BE2C (cell line): ENCODE measurements at regions not wholly inside any gene's neighbourhood (a gene's known extent, or its start where the extent isn't known, plus 50 kb on each side); places are given as distances from the start of the nearest gene placed in this dataset.

ENCODE experiments used
- DNase-seq: peaks from one replicate; pipeline ENCODE4 v3.0.0-alpha.2; 2020
- H3K27me3 ChIP-seq: fragments of 250-450 bp; sonication (Bioruptor Pico); 2 replicates; pipeline ENCODE4 v1.5.1; 2020; ENCODE audit warnings: mild to moderate bottlenecking
- H3K36me3 ChIP-seq: fragments of 250-450 bp; sonication (Bioruptor Pico); 2 replicates; pipeline ENCODE4 v1.5.1; 2020; ENCODE audit warnings: mild to moderate bottlenecking
- H3K4me1 ChIP-seq: fragments of 250-450 bp; sonication (Bioruptor Pico); 2 replicates; pipeline ENCODE4 v1.5.1; 2020
- H3K4me3 ChIP-seq: 2 replicates; pipeline ENCODE4 v1.5.1; 2011; ENCODE audit warnings: low read depth, low read length
- H3K9me3 ChIP-seq: fragments of 250-450 bp; sonication (Bioruptor Pico); 2 replicates; pipeline ENCODE4 v1.5.1; 2020
- CTCF ChIP-seq: IDR thresholded peaks from 2 replicates; pipeline ENCODE4 v1.5.1; 2012; ENCODE audit warnings: mild to moderate bottlenecking, low read depth, low read length

- TF ChIP-seq CTCF = no peak
- Histone ChIP-seq H3K9me3 (no peaks in the 10 kb centered on the region), H3K27me3 (no peaks in the 10 kb centered on the region), H3K36me3 (no peaks in the 10 kb centered on the region), H3K4me3 (no peak overlapping the region), H3K4me1 (peaks cover 1% of the 10 kb centered on the region)
- no peak for DNase-seq
These were observed 331.3 kb upstream of the SNX7 start for GRCh38 chr1:98330224-98330623.

- Histone ChIP-seq H3K27me3 (no peaks in the 10 kb centered on the region), H3K4me1 (no peaks in the 10 kb centered on the region), H3K4me3 (no peak overlapping the region), H3K36me3 (no peaks in the 10 kb centered on the region), H3K9me3 (no peaks in the 10 kb centered on the region)
- DNase-seq = no peak
- no peak for TF ChIP-seq CTCF
These were observed 332.7 kb upstream of the SNX7 start for GRCh38 chr1:98328855-98329254.

GRCh38 chr1:98327220-98327861 lies 334.2 kb upstream of the SNX7 start:
- H3K27me3 ChIP-seq = no peaks in the 10 kb centered on the region
- no peaks in the 10 kb centered on the region for H3K4me1 ChIP-seq
- no peak for DNase-seq
- no peaks in the 10 kb centered on the region for H3K36me3 ChIP-seq
- H3K4me3 ChIP-seq = no peak overlapping the region
- no peaks in the 10 kb centered on the region for H3K9me3 ChIP-seq
- no peak for TF ChIP-seq CTCF

GRCh38 chr1:98325646-98326440 lies 335.7 kb upstream of the SNX7 start:
- Histone ChIP-seq H3K4me3 (no peak overlapping the region), H3K4me1 (no peaks in the 10 kb centered on the region), H3K27me3 (no peaks in the 10 kb centered on the region), H3K36me3 (no peaks in the 10 kb centered on the region), H3K9me3 (no peaks in the 10 kb centered on the region)
- DNase-seq = no peak
- TF ChIP-seq CTCF = no peak

GRCh38 chr1:98323906-98324358 lies 337.6 kb upstream of the SNX7 start:
- Histone ChIP-seq H3K36me3 (no peaks in the 10 kb centered on the region), H3K27me3 (no peaks in the 10 kb centered on the region), H3K9me3 (no peaks in the 10 kb centered on the region), H3K4me3 (no peak overlapping the region), H3K4me1 (no peaks in the 10 kb centered on the region)
- no peak for TF ChIP-seq CTCF
- no peak for DNase-seq

GRCh38 chr1:98323388-98323787 lies 338.1 kb upstream of the SNX7 start:
- no peak for TF ChIP-seq CTCF
- DNase-seq = no peak

More at GRCh38 chr1:98323388-98323787, 338.1 kb upstream of the SNX7 start:
- no peaks in the 10 kb centered on the region for H3K4me1 ChIP-seq
- H3K36me3 ChIP-seq = no peaks in the 10 kb centered on the region
- no peaks in the 10 kb centered on the region for H3K27me3 ChIP-seq
- H3K4me3 ChIP-seq = no peak overlapping the region
- no peaks in the 10 kb centered on the region for H3K9me3 ChIP-seq
